Loucy (cell line): ENCODE measurements at regions not wholly inside any gene's neighbourhood (a gene's known extent, or its start where the extent isn't known, plus 50 kb on each side); places are given as distances from the start of the nearest gene placed in this dataset.

Experiments
- H2AFZ ChIP-seq: fragments of 200-600 bp; sonication (generic); 2 replicates; pipeline ENCODE4 v1.6.0; 2016; ENCODE audit warnings: antibody characterized with exemption, mild to moderate bottlenecking, low read length, moderate library complexity
- H3F3A ChIP-seq: fragments of 200-600 bp; 2 replicates; pipeline ENCODE4 v1.6.0; 2016; ENCODE audit warnings: antibody characterized with exemption, low read depth, mild to moderate bottlenecking
- H3K27me3 ChIP-seq: fragments of 200-600 bp; sonication (generic); 2 replicates; pipeline ENCODE4 v1.6.1; 2014; ENCODE audit warnings: low read length, mild to moderate bottlenecking; ENCODE audit not compliant: insufficient read depth, poor library complexity, severe bottlenecking
- H3K36me3 ChIP-seq: fragments of 200-600 bp; sonication (generic); 2 replicates; pipeline ENCODE4 v1.6.1; 2016; ENCODE audit warnings: low read length; ENCODE audit not compliant: insufficient read depth
- H3K4me1 ChIP-seq: fragments of 200-600 bp; sonication (generic); 2 replicates; pipeline ENCODE4 v1.5.1; 2014; ENCODE audit warnings: low read length, mild to moderate bottlenecking; ENCODE audit not compliant: insufficient read depth, poor library complexity, severe bottlenecking
- H3K4me2 ChIP-seq: fragments of 200-600 bp; sonication (generic); 2 replicates; pipeline ENCODE4 v1.6.0; 2014; ENCODE audit warnings: antibody characterized with exemption, low read length, low read depth, mild to moderate bottlenecking; ENCODE audit not compliant: poor library complexity, severe bottlenecking
- H3K4me3 ChIP-seq: fragments of 200-600 bp; sonication (generic); 2 replicates; pipeline ENCODE4 v1.5.1; 2014; ENCODE audit warnings: low read length, mild to moderate bottlenecking, mixed read lengths; ENCODE audit not compliant: poor library complexity, severe bottlenecking
- H3K79me2 ChIP-seq: fragments of 200-600 bp; sonication (generic); 2 replicates; pipeline ENCODE4 v1.6.1; 2014; ENCODE audit warnings: low read length; ENCODE audit not compliant: insufficient read depth
- H3K9ac ChIP-seq: fragments of 200-600 bp; sonication (generic); 2 replicates; pipeline ENCODE4 v1.6.0; 2014; ENCODE audit warnings: mild to moderate bottlenecking, low read depth, low read length, moderate library complexity; ENCODE audit not compliant: poor library complexity, severe bottlenecking
- H3K9me2 ChIP-seq: fragments of 200-600 bp; sonication (generic); replicated peaks from 2 replicates; pipeline ENCODE4 v1.6.1; 2016; ENCODE audit warnings: low read depth, low read length, mixed read lengths
- H3K9me3 ChIP-seq: fragments of 200-600 bp; sonication (generic); 2 replicates; pipeline ENCODE4 v1.6.1; 2014; ENCODE audit warnings: mild to moderate bottlenecking, antibody characterized with exemption, low read length, low read depth; ENCODE audit not compliant: insufficient read depth
- H4K20me1 ChIP-seq: fragments of 200-600 bp; sonication (generic); 2 replicates; pipeline ENCODE4 v1.6.0; 2014; ENCODE audit warnings: antibody characterized with exemption, low read length, mild to moderate bottlenecking; ENCODE audit not compliant: insufficient read depth, poor library complexity, severe bottlenecking
- EZH2phosphoT487 ChIP-seq: fragments of 200-600 bp; IDR thresholded peaks from 2 replicates; pipeline ENCODE4 v1.6.1; 2018; ENCODE audit warnings: antibody characterized with exemption, mild to moderate bottlenecking, moderate library complexity, borderline replicate concordance
- TF ChIP-seq, protein P1 (sequence below): fragments of 200-600 bp; sonication (generic); conservative IDR thresholded peaks from 2 replicates; pipeline ENCODE4 v1.5.1; 2014; ENCODE audit warnings: mild to moderate bottlenecking, antibody characterized with exemption, low read length

DNA sequence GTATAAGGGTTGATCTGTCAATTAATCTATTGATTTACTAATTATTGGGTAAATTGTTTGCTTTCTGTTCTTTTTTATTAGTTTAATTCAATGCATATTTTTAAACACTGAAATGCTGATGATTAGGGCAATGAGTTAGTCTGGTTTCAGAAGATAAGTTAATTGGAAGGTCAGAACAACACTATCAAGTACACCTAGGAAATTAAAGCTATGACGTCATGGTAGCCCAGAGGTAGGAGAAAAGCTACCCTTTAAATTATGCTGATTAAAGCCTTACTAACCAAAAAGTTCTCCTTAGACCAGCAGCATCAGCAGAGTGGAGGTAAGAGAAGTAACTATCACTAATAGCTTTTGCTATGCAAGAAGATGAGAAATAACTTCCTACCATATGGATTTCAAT is 770.4 kb upstream of the ARPP21 start:
- H3K27me3 ChIP-seq, result no peaks in the 10 kb centered on the region
- TF ChIP-seq, protein P1, sequence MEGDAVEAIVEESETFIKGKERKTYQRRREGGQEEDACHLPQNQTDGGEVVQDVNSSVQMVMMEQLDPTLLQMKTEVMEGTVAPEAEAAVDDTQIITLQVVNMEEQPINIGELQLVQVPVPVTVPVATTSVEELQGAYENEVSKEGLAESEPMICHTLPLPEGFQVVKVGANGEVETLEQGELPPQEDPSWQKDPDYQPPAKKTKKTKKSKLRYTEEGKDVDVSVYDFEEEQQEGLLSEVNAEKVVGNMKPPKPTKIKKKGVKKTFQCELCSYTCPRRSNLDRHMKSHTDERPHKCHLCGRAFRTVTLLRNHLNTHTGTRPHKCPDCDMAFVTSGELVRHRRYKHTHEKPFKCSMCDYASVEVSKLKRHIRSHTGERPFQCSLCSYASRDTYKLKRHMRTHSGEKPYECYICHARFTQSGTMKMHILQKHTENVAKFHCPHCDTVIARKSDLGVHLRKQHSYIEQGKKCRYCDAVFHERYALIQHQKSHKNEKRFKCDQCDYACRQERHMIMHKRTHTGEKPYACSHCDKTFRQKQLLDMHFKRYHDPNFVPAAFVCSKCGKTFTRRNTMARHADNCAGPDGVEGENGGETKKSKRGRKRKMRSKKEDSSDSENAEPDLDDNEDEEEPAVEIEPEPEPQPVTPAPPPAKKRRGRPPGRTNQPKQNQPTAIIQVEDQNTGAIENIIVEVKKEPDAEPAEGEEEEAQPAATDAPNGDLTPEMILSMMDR, result no peak
- no peak for TF ChIP-seq EZH2phosphoT487
- H2AFZ ChIP-seq, result no peak overlapping the region
- no peak overlapping the region for H3K9ac ChIP-seq
- no peaks in the 10 kb centered on the region for H3K9me2 ChIP-seq
- no peak overlapping the region for H3K4me2 ChIP-seq
- no peaks in the 10 kb centered on the region for H3K36me3 ChIP-seq
- H3K4me3 ChIP-seq, result no peak overlapping the region
- H4K20me1 ChIP-seq, result no peaks in the 10 kb centered on the region
- no peaks in the 10 kb centered on the region for H3F3A ChIP-seq
- peaks cover 6% of the 10 kb centered on the region for H3K4me1 ChIP-seq
- no peaks in the 10 kb centered on the region for H3K79me2 ChIP-seq
- no peaks in the 10 kb centered on the region for H3K9me3 ChIP-seq

DNA sequence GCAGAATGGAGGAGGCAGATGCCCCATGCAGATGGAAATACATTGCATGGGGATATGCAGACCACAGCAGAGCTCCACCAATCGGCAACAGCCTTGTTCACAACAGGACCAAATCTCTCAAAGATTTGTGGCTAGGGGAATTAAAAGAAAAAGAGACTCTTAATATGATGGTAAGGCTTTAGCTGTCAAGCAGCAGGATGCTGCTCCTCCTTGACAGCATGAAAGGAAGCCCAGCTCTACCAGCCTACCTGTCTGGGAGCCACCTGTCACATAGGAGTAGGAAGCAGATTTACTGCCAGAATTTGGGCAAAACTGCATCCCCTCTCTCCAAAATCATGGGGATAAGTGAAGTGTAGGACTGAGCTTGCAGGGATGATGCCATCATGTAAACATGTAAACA is 769.6 kb upstream of the ARPP21 start:
- H3K79me2 ChIP-seq, result no peaks in the 10 kb centered on the region
- TF ChIP-seq, protein P1, result no peak
- no peak for TF ChIP-seq EZH2phosphoT487
- no peaks in the 10 kb centered on the region for H3F3A ChIP-seq

DNA sequence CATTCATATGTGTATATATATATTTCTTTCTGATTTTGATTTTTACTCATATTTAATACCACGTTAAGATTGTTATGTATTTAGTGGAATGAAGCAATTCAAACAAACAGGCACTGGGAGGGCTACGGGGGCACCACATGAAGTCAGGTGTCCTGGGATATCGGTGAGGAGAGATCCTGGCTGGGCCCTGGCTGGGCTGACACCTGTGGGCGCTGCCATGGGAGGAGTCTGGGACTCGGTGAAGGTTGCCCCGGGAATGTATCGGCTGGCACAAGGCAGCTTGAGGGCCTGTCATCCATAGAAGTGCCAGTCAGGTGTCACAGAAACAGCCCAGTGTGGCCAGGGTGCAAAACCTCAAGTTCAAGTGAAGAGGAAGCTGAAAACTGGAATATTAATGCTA is 766.9 kb upstream of the ARPP21 start:
- Histone ChIP-seq H3K4me2 (no peak overlapping the region), H3K27me3 (no peaks in the 10 kb centered on the region), H3K4me3 (no peak overlapping the region), H3K9ac (no peak overlapping the region), H3K9me3 (no peaks in the 10 kb centered on the region), H3K9me2 (no peaks in the 10 kb centered on the region), H2AFZ (no peak overlapping the region), H3K4me1 (no peaks in the 10 kb centered on the region), H3K79me2 (no peaks in the 10 kb centered on the region), H3F3A (no peaks in the 10 kb centered on the region), H4K20me1 (no peaks in the 10 kb centered on the region), H3K36me3 (no peaks in the 10 kb centered on the region)
- TF ChIP-seq, protein P1, result no peak
- no peak for TF ChIP-seq EZH2phosphoT487

More for the DNA sequence above, 769.6 kb upstream of the ARPP21 start:
- H3K9me2 ChIP-seq, result no peaks in the 10 kb centered on the region
- H3K27me3 ChIP-seq, result no peaks in the 10 kb centered on the region
- no peaks in the 10 kb centered on the region for H3K36me3 ChIP-seq
- no peaks in the 10 kb centered on the region for H4K20me1 ChIP-seq
- no peaks in the 10 kb centered on the region for H3K4me1 ChIP-seq
- H3K9ac ChIP-seq, result no peak overlapping the region
- H3K4me2 ChIP-seq, result no peak overlapping the region
- H3K9me3 ChIP-seq, result no peaks in the 10 kb centered on the region
- no peak overlapping the region for H3K4me3 ChIP-seq
- H2AFZ ChIP-seq, result no peak overlapping the region
